MM.1S (cell line): ENCODE measurements at regions not wholly inside any gene's neighbourhood (a gene's known extent, or its start where the extent isn't known, plus 50 kb on each side); places are given as distances from the start of the nearest gene placed in this dataset.
"Not testable (repeated sequence)": the region's sequence is repeated elsewhere in the genome, so short reads cannot be mapped to it uniquely, and the experiment has no call there.

Experiments used
- CTCF ChIP-seq: fragments of 300-600 bp; sonication (generic); IDR thresholded peaks from 2 replicates; pipeline ENCODE4 v1.5.1; 2016; ENCODE audit warnings: antibody characterized with exemption, low read length, mixed read lengths
- EZH2 ChIP-seq: fragments of 300-600 bp; sonication (generic); optimal IDR thresholded peaks from 2 replicates; pipeline ENCODE3; 2017; ENCODE audit warnings: low read depth, mild to moderate bottlenecking, antibody characterized with exemption, low read length, mixed read lengths
- EZH2phosphoT487 ChIP-seq: fragments of 300-600 bp; sonication (generic); IDR thresholded peaks from 2 replicates; pipeline ENCODE4 v1.6.1; 2018; ENCODE audit warnings: antibody characterized with exemption, low read length

DNA sequence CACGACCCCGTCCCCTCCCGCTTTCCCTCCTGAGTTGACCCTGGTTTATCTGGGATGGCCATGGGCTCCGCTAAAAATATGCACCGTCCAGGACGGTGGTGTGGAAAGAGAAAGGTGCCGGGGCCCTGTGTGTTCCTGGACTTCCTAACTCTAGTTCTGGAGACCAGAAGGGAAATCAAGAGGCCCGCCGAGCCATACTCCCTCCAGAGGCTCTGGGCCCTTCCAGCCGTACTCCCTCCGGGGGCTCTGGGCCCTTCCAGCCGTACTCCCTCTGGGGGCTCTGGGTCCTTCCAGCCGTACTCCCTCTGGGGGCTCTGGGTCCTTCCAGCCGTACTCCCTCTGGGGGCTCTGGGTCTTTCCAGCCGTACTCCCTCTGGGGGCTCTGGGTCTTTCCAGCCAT lies 168.5 kb downstream of the LAT start:
- not testable (repeated sequence) for TF ChIP-seq EZH2phosphoT487, EZH2, CTCF
